ENCODE measurements at regions not wholly inside any gene's neighbourhood (a gene's known extent, or its start where the extent isn't known, plus 50 kb on each side); places are given as distances from the start of the nearest gene placed in this dataset.

DNA sequence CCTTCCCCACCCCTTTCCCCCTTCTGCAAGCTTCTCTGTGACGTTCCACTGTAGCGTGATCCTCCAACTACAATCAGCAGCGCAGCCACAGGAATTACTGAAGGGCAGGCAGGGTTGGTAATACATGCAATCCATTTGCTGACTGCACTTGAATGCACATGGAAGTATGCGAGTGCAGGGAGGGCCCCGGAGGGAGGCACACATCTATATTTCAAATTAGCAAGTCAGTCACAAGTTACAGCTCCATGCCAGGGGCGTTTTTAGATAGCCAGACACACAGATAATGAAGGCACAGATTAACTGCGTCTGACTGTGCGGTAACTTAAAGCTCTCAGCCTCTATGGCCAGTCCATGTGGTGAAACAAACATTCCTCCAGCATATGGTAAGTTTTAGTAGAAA lies 209.2 kb upstream of the GATA6 start:
- TF ChIP-seq EZH2phosphoT487 (IDR thresholded peaks at IDR 0.05; ENCODE audit: borderline replicate concordance), result no peak
- no peak for TF ChIP-seq CTCF (conservative IDR thresholded peaks at IDR 0.05; ENCODE audit: low read length)
- H3K36me3 ChIP-seq (ENCODE audit: insufficient read depth, low read length), result no peaks in the 10 kb centered on the region
- no peaks in the 10 kb centered on the region for H3K79me2 ChIP-seq (ENCODE audit: insufficient read depth, low read length)
- H3F3A ChIP-seq (ENCODE audit: low read depth), result no peaks in the 10 kb centered on the region
- no peaks in the 10 kb centered on the region for H3K9me3 ChIP-seq (ENCODE audit: insufficient read depth, low read depth, low read length)
- H3K4me3 ChIP-seq (ENCODE audit: low read length, poor library complexity, severe bottlenecking), result no peak overlapping the region
- H3K4me1 ChIP-seq (ENCODE audit: insufficient read depth, low read length, poor library complexity, severe bottlenecking), result no peaks in the 10 kb centered on the region
- no peaks in the 10 kb centered on the region for H3K27me3 ChIP-seq (ENCODE audit: insufficient read depth, low read length, poor library complexity, severe bottlenecking)
- no peak overlapping the region for H3K4me2 ChIP-seq (ENCODE audit: low read depth, low read length, poor library complexity, severe bottlenecking)
- H4K20me1 ChIP-seq (ENCODE audit: insufficient read depth, low read length, poor library complexity, severe bottlenecking), result no peaks in the 10 kb centered on the region
- H2AFZ ChIP-seq (ENCODE audit: low read length), result no peak overlapping the region
- no peak overlapping the region for H3K9ac ChIP-seq (ENCODE audit: low read depth, low read length, poor library complexity, severe bottlenecking)
- no peaks in the 10 kb centered on the region for H3K9me2 ChIP-seq (replicated peaks; ENCODE audit: low read depth, low read length)

DNA sequence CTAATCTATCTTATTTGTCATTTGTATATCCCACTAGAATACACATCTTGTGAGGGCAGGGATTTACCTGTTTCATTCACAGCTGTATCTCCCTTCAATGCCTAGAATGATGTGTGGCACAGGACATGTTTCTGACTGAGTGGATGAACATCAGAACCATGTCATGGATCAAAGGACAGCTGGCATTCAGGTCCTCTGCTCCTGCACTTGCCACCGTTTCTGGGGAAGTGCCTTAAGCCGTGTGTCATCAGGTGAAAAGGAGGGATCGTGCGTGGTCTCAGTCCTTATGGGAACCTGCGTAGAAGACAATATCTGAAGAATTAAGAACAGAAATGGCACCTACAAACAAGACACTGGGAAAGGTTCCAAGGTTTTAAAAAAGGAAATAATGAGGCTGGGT lies 206.1 kb upstream of the GATA6 start:
- no peak for TF ChIP-seq EZH2phosphoT487 (IDR thresholded peaks at IDR 0.05; ENCODE audit: borderline replicate concordance)
- no peak for TF ChIP-seq CTCF (conservative IDR thresholded peaks at IDR 0.05; ENCODE audit: low read length)
- Histone ChIP-seq H3K36me3 (ENCODE audit: insufficient read depth, low read length) (no peaks in the 10 kb centered on the region), H3K9me2 (replicated peaks; ENCODE audit: low read depth, low read length) (no peaks in the 10 kb centered on the region), H2AFZ (ENCODE audit: low read length) (no peak overlapping the region), H3K4me2 (ENCODE audit: low read depth, low read length, poor library complexity, severe bottlenecking) (no peak overlapping the region), H3K79me2 (ENCODE audit: insufficient read depth, low read length) (no peaks in the 10 kb centered on the region), H3K9ac (ENCODE audit: low read depth, low read length, poor library complexity, severe bottlenecking) (no peak overlapping the region), H3K4me3 (ENCODE audit: low read length, poor library complexity, severe bottlenecking) (no peak overlapping the region), H3K4me1 (ENCODE audit: insufficient read depth, low read length, poor library complexity, severe bottlenecking) (no peaks in the 10 kb centered on the region), H4K20me1 (ENCODE audit: insufficient read depth, low read length, poor library complexity, severe bottlenecking) (no peaks in the 10 kb centered on the region), H3K27me3 (ENCODE audit: insufficient read depth, low read length, poor library complexity, severe bottlenecking) (no peaks in the 10 kb centered on the region), H3K9me3 (ENCODE audit: insufficient read depth, low read depth, low read length) (no peaks in the 10 kb centered on the region), H3F3A (ENCODE audit: low read depth) (no peaks in the 10 kb centered on the region)

DNA sequence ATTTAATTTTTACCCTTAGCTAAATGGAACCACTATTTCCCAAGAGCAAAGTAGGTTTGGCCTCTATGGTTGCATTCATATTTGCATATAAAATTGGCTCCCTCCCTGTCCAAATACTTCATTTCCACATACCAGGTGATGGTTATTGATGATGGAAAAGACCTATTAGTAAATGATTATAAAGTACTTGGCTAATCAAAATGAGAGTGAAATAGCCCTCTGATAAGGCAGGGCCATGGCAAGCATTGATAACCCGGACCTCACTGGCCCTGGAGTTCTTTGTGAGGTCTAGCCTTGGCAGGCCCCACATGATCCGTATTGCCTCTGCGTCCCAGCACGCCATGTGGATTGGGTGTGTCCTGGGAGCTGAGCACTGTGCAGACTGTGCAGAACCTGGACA lies 201.1 kb upstream of the GATA6 start:
- Histone ChIP-seq H4K20me1 (ENCODE audit: insufficient read depth, low read length, poor library complexity, severe bottlenecking) (no peaks in the 10 kb centered on the region), H3K4me2 (ENCODE audit: low read depth, low read length, poor library complexity, severe bottlenecking) (no peak overlapping the region), H3K27me3 (ENCODE audit: insufficient read depth, low read length, poor library complexity, severe bottlenecking) (no peaks in the 10 kb centered on the region), H3K9me2 (replicated peaks; ENCODE audit: low read depth, low read length) (no peaks in the 10 kb centered on the region), H3K9me3 (ENCODE audit: insufficient read depth, low read depth, low read length) (no peaks in the 10 kb centered on the region), H3K36me3 (ENCODE audit: insufficient read depth, low read length) (no peaks in the 10 kb centered on the region), H3F3A (ENCODE audit: low read depth) (no peaks in the 10 kb centered on the region), H3K4me1 (ENCODE audit: insufficient read depth, low read length, poor library complexity, severe bottlenecking) (no peaks in the 10 kb centered on the region), H3K4me3 (ENCODE audit: low read length, poor library complexity, severe bottlenecking) (no peak overlapping the region), H3K79me2 (ENCODE audit: insufficient read depth, low read length) (no peaks in the 10 kb centered on the region), H3K9ac (ENCODE audit: low read depth, low read length, poor library complexity, severe bottlenecking) (no peak overlapping the region), H2AFZ (ENCODE audit: low read length) (no peak overlapping the region)
- TF ChIP-seq CTCF (conservative IDR thresholded peaks at IDR 0.05; ENCODE audit: low read length) (no peak), EZH2phosphoT487 (IDR thresholded peaks at IDR 0.05; ENCODE audit: borderline replicate concordance) (no peak)
